Lung (tissue), 11 donors: ENCODE measurements at regions not wholly inside any gene's neighbourhood (a gene's known extent, or its start where the extent isn't known, plus 50 kb on each side); places are given as distances from the start of the nearest gene placed in this dataset.

ENCODE experiments used
- ATAC-seq: fragments of 200-7000 bp; cut with Tn5 transposase; one replicate; pipeline ENCODE4 v1.9.1; 2020; ENCODE audit warnings: moderate number of reproducible peaks; ENCODE audit not compliant: insufficient read depth, low FRiP score
- DNase-seq, 3 donors: peaks; one replicate each; pipeline ENCODE4 v3.0.0-alpha.2; 2013 to 2017
- H3K27ac ChIP-seq, 2 donors: one replicate each; pipeline ENCODE4 v1.5.1; 2013; ENCODE audit warnings: mild to moderate bottlenecking in 2 of 2, moderate library complexity in 2 of 2, control low read depth in 1 of 2, inconsistent platforms in 1 of 2, low read depth in 1 of 2, low read length in 1 of 2
- H3K27me3 ChIP-seq, 3 donors: one replicate each; pipeline ENCODE4 v1.5.1; 2013; ENCODE audit warnings: low read length in 2 of 3; ENCODE audit not compliant: control insufficient read depth in 3 of 3, insufficient read depth in 3 of 3
- H3K36me3 ChIP-seq, 4 donors: one replicate each; pipeline ENCODE4 v1.5.1; 2013; ENCODE audit warnings: low read length in 4 of 4, mild to moderate bottlenecking in 1 of 4, moderate library complexity in 1 of 4; ENCODE audit not compliant: control insufficient read depth in 4 of 4, insufficient read depth in 4 of 4
- H3K4me1 ChIP-seq, 5 donors: one replicate each; pipeline ENCODE4 v1.5.1; 2013; ENCODE audit warnings: low read length in 5 of 5, mild to moderate bottlenecking in 2 of 5, moderate library complexity in 1 of 5; ENCODE audit not compliant: control insufficient read depth in 5 of 5, insufficient read depth in 5 of 5
- H3K4me3 ChIP-seq: one replicate; pipeline ENCODE4 v1.5.1; 2013; ENCODE audit warnings: mild to moderate bottlenecking, control low read depth, moderate library complexity
- H3K9ac ChIP-seq, 2 donors: one replicate each; pipeline ENCODE4 v1.5.1; 2013; ENCODE audit warnings: low read length in 2 of 2, control low read depth in 1 of 2; ENCODE audit not compliant: insufficient read depth in 1 of 2
- H3K9me3 ChIP-seq, 4 donors: one replicate each; pipeline ENCODE4 v1.5.1; 2013; ENCODE audit warnings: low read length in 3 of 4, mild to moderate bottlenecking in 1 of 4, moderate library complexity in 1 of 4; ENCODE audit not compliant: control insufficient read depth in 4 of 4, insufficient read depth in 3 of 4
- WGBS, 2 donors: extraction: QIAGEN DNeasy Blood & Tissue Kit; methylation state at CpG; one replicate each; pipeline ENCODE4 v1.1.7; 2013; 5-methylcytosine and 5-hydroxymethylcytosine counted together
- TF ChIP-seq, protein P1 (sequence below): IDR thresholded peaks from 2 replicates; pipeline ENCODE4 v1.5.1; 2012; ENCODE audit warnings: mild to moderate bottlenecking; ENCODE audit errors: control extremely low read depth, extremely low read depth
- donor health status: control.
- donor health status: control.
- donor health status: Bipolar disorder and iron deficiency.
- donor health status: healthy.
- donor health status: DM: yes; HTN: yes; CAD: no.

- Histone ChIP-seq H3K9me3 (no peaks in the 10 kb centered on the region), H3K36me3 (no peaks in the 10 kb centered on the region), H3K9ac (no peak overlapping the region), H3K4me1 (peaks cover 0 to 9% (median 0%) of the 10 kb centered on the region in 5 donors), H3K27ac (no peak overlapping the region), H3K27me3 (no peaks in the 10 kb centered on the region), H3K4me3 (no peak overlapping the region)
- 83 to 90% methylated on average over 4 of the region's 4 CpGs for WGBS, 2 donors
- no peak for DNase-seq
- ATAC-seq: no peak
- TF ChIP-seq, protein P1, sequence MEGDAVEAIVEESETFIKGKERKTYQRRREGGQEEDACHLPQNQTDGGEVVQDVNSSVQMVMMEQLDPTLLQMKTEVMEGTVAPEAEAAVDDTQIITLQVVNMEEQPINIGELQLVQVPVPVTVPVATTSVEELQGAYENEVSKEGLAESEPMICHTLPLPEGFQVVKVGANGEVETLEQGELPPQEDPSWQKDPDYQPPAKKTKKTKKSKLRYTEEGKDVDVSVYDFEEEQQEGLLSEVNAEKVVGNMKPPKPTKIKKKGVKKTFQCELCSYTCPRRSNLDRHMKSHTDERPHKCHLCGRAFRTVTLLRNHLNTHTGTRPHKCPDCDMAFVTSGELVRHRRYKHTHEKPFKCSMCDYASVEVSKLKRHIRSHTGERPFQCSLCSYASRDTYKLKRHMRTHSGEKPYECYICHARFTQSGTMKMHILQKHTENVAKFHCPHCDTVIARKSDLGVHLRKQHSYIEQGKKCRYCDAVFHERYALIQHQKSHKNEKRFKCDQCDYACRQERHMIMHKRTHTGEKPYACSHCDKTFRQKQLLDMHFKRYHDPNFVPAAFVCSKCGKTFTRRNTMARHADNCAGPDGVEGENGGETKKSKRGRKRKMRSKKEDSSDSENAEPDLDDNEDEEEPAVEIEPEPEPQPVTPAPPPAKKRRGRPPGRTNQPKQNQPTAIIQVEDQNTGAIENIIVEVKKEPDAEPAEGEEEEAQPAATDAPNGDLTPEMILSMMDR: no peak
These were observed 453.0 kb downstream of the DIPK2A start for GRCh38 chr3:144424606-144425005.

- H3K27me3 ChIP-seq: no peaks in the 10 kb centered on the region
These were observed 454.7 kb downstream of the DIPK2A start for GRCh38 chr3:144426366-144426765.

DNA sequence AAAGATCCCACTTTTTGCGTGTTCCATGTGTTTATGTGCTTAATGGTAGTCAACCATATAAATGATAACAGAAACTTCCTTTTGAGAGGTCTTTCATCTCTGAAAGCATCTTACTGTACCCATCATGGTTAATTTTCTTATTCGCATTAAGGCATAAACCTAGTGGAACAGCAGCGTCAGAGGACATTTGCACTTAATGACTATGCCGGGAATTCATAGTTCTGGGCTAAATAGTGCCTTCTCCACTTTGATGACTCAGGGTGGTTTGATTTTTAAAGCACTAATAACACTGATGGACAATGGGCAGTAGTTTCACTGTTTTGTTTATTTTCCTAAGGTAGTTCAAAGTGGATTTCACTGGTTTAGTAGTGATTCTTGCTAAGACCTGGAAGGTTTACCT, 455.3 kb downstream of the DIPK2A start:
- DNase-seq (no peak), ATAC-seq (no peak)
- WGBS, 2 donors: 92 to 95% methylated on average over 4 of the region's 4 CpGs
- Histone ChIP-seq H3K9ac (no peak overlapping the region), H3K27me3 (no peaks in the 10 kb centered on the region), H3K36me3 (no peaks in the 10 kb centered on the region), H3K9me3 (no peaks in the 10 kb centered on the region), H3K27ac (no peak overlapping the region), H3K4me3 (no peak overlapping the region), H3K4me1 (peaks cover 0 to 9% (median 0%) of the 10 kb centered on the region in 5 donors)
- TF ChIP-seq, protein P1: no peak

More at GRCh38 chr3:144426366-144426765, 454.7 kb downstream of the DIPK2A start:
- TF ChIP-seq, protein P1: no peak
- Histone ChIP-seq H3K9me3 (no peaks in the 10 kb centered on the region), H3K36me3 (no peaks in the 10 kb centered on the region), H3K4me1 (peaks cover 0 to 9% (median 0%) of the 10 kb centered on the region in 5 donors), H3K4me3 (no peak overlapping the region), H3K9ac (no peak overlapping the region), H3K27ac (no peak overlapping the region)
- DNase-seq: no peak
- ATAC-seq: no peak

GRCh38 chr3:144429719-144430121, 458.1 kb downstream of the DIPK2A start:
- no peaks in the 10 kb centered on the region for H3K36me3 ChIP-seq
- H3K27me3 ChIP-seq: no peaks in the 10 kb centered on the region
- no peak overlapping the region for H3K9ac ChIP-seq
- WGBS, 2 donors: 61 to 87% methylated on average over 3 of the region's 3 CpGs
- ATAC-seq (no peak), DNase-seq (no peak)
- TF ChIP-seq, protein P1: no peak
- H3K27ac ChIP-seq: no peak overlapping the region
- peaks cover 0 to 5% (median 0%) of the 10 kb centered on the region in 5 donors for H3K4me1 ChIP-seq
- no peaks in the 10 kb centered on the region for H3K9me3 ChIP-seq
- H3K4me3 ChIP-seq: no peak overlapping the region
